BE2C (cell line): ENCODE measurements at regions not wholly inside any gene's neighbourhood (a gene's known extent, or its start where the extent isn't known, plus 50 kb on each side); places are given as distances from the start of the nearest gene placed in this dataset.

Experiments
- DNase-seq: peaks from one replicate; pipeline ENCODE4 v3.0.0-alpha.2; 2020
- H3K27me3 ChIP-seq: fragments of 250-450 bp; sonication (Bioruptor Pico); 2 replicates; pipeline ENCODE4 v1.5.1; 2020; ENCODE audit warnings: mild to moderate bottlenecking
- H3K36me3 ChIP-seq: fragments of 250-450 bp; sonication (Bioruptor Pico); 2 replicates; pipeline ENCODE4 v1.5.1; 2020; ENCODE audit warnings: mild to moderate bottlenecking
- H3K4me1 ChIP-seq: fragments of 250-450 bp; sonication (Bioruptor Pico); 2 replicates; pipeline ENCODE4 v1.5.1; 2020
- H3K4me3 ChIP-seq: 2 replicates; pipeline ENCODE4 v1.5.1; 2011; ENCODE audit warnings: low read depth, low read length
- H3K9me3 ChIP-seq: fragments of 250-450 bp; sonication (Bioruptor Pico); 2 replicates; pipeline ENCODE4 v1.5.1; 2020
- TF ChIP-seq, protein P1 (sequence below): IDR thresholded peaks from 2 replicates; pipeline ENCODE4 v1.5.1; 2012; ENCODE audit warnings: mild to moderate bottlenecking, low read depth, low read length

DNA sequence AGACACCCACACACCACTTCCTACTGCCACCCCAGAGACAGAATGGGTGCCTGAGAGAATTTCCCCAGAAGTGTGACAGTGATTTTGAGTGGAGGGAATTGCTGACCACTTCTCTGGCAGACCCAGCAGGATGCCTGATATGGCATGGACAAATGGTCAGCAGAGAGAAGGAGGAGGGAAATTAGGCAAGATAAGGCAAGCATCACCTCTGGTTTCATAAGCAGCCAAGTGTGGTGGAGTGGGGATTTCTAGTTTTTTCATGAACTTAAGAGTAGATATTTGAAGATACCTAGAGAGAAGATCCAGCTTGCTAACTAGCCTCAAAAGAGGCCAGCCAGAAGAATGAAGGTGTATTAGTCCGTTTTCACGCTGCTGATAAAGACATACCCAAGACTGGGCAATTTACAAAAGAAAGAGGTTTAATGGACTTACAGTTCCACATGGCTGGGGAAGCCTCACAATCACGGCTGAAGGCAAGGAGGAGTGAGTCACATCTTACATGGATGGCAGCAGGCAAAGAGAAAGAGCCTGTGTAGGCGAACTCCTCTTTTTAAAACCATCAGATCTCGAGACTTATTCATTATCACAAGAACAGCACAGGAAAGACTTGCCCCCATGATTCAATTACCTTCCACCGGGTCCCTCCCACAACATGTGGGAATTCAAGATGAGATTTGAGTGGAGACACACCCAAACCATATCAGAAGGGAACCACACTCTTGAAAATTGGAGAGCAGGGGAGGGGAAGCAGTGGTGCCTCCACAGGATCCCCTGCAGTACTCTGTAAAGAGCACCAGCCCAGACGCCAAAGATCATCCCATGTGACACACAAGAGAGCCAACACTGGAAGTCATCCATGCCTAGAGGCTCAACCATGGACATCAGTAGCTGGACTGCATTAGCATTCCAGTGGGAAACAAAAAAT lies 64.2 kb downstream of the RBM43 start:
- TF ChIP-seq, protein P1, sequence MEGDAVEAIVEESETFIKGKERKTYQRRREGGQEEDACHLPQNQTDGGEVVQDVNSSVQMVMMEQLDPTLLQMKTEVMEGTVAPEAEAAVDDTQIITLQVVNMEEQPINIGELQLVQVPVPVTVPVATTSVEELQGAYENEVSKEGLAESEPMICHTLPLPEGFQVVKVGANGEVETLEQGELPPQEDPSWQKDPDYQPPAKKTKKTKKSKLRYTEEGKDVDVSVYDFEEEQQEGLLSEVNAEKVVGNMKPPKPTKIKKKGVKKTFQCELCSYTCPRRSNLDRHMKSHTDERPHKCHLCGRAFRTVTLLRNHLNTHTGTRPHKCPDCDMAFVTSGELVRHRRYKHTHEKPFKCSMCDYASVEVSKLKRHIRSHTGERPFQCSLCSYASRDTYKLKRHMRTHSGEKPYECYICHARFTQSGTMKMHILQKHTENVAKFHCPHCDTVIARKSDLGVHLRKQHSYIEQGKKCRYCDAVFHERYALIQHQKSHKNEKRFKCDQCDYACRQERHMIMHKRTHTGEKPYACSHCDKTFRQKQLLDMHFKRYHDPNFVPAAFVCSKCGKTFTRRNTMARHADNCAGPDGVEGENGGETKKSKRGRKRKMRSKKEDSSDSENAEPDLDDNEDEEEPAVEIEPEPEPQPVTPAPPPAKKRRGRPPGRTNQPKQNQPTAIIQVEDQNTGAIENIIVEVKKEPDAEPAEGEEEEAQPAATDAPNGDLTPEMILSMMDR: no peak
- Histone ChIP-seq H3K9me3 (no peaks in the 10 kb centered on the region), H3K4me1 (no peaks in the 10 kb centered on the region), H3K27me3 (no peaks in the 10 kb centered on the region), H3K36me3 (no peaks in the 10 kb centered on the region), H3K4me3 (peak overlapping the region; percentile 26; the same call in 1 of the 2 replicates)
- peak; percentile 8 for DNase-seq

DNA sequence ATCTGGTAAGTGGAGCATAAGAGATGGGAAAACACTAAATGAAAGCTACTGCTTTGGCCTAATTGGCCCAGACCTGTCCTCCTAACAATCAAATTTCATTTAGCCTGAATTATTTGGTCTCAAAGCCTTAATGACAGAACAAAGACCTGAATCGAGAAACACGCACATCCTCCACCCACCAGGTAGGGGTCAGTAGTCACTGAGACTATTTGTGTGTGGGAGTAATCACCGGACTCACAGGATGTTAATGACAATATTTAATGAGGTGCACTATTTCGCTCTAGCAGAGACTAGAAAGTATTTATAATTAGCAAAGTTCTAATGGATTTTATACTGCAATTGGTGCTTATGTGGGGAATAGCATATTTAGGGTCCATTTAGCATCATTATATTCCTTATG lies 68.1 kb downstream of the RBM43 start:
- Histone ChIP-seq H3K36me3 (no peaks in the 10 kb centered on the region), H3K27me3 (no peaks in the 10 kb centered on the region), H3K9me3 (no peaks in the 10 kb centered on the region), H3K4me1 (no peaks in the 10 kb centered on the region), H3K4me3 (no peak overlapping the region)
- DNase-seq: no peak
- TF ChIP-seq, protein P1: peak; percentile 17; the same call in 1 of the 2 replicates

DNA sequence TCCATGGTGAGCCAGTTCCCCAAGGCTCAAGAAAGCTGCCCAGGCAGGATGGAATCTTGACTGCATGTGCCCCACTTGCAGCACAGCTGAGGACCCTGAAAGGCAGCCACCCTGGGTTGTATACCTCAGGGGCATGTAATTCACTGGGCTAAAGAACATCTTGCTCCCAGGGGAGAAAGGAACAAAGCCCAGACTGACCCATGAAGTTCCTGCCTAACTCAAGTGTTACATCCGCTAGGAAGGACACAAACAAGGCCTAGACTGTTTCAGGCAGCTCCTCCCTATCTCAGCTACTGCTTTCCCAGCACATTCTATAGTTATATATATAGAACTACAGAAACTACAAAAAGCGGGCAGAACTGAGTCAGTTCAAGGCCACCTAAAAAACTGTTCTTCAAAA lies 69.0 kb downstream of the RBM43 start:
- H3K27me3 ChIP-seq: no peaks in the 10 kb centered on the region
- TF ChIP-seq, protein P1: no peak
- H3K9me3 ChIP-seq: no peaks in the 10 kb centered on the region
- H3K36me3 ChIP-seq: no peaks in the 10 kb centered on the region
- no peaks in the 10 kb centered on the region for H3K4me1 ChIP-seq
- DNase-seq: no peak
- no peak overlapping the region for H3K4me3 ChIP-seq

DNA sequence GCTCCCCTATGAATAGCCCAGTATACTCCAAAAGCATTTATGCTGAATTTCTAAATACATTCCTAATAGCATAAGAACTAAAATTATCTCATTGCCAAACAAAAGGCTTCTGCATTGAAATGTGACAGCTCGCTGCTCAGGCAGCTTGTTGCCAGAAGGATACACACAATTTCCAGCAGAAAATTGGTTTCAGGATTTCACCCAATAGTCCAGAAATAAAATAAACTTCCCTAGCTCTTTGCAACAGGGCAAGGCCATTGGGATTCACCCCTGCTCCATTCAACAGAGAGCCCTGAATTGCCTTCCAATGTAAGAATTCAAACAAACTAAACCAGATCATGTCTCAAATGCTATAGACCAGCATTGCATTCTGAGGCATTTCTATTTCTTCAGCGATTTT lies 70.7 kb downstream of the RBM43 start:
- no peaks in the 10 kb centered on the region for H3K36me3 ChIP-seq
- TF ChIP-seq, protein P1: no peak

DNA sequence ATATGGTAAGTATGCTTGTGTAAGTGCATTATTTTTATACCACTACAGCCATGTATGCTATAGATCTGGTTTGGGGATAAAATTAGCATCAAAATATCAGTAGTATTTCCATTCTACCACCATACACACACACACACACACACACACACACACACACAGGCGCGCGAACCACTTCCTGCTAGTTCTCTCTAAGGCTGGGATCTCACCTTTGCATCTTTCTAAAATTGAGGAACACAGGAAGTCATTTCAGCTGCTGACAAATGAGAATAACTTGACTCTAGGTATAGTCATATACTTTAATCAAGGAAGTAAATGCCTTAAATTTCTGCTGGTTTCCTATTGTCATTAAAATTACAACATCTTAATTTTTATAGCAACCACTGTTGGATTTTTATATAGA lies 72.5 kb downstream of the RBM43 start:
- no peak overlapping the region for H3K4me3 ChIP-seq

More for the DNA sequence above, 70.7 kb downstream of the RBM43 start:
- Histone ChIP-seq H3K9me3 (no peaks in the 10 kb centered on the region), H3K27me3 (no peaks in the 10 kb centered on the region), H3K4me1 (no peaks in the 10 kb centered on the region), H3K4me3 (no peak overlapping the region)
- no peak for DNase-seq

More for the DNA sequence above, 72.5 kb downstream of the RBM43 start:
- TF ChIP-seq, protein P1: no peak
- H3K4me1 ChIP-seq: no peaks in the 10 kb centered on the region
- DNase-seq: no peak
- no peaks in the 10 kb centered on the region for H3K36me3 ChIP-seq
- H3K9me3 ChIP-seq: no peaks in the 10 kb centered on the region
- no peaks in the 10 kb centered on the region for H3K27me3 ChIP-seq
